GM18873 (cell line): ENCODE measurements at regions not wholly inside any gene's neighbourhood (a gene's known extent, or its start where the extent isn't known, plus 50 kb on each side); places are given as distances from the start of the nearest gene placed in this dataset.

Experiments
- ATAC-seq: cut with Tn5 transposase; IDR thresholded peaks from one replicate; pipeline ENCODE4 v1.9.1; 2021; ENCODE audit warnings: mild to moderate bottlenecking, moderate library complexity, moderate number of reproducible peaks; ENCODE audit not compliant: unreplicated experiment, low FRiP score

- ATAC-seq: no peak
Observed at GRCh38 chr16:76885776-76886537, 305.0 kb upstream of the MON1B start.

- ATAC-seq: no peak
Observed at GRCh38 chr16:76897816-76898215, 293.2 kb upstream of the MON1B start.

- ATAC-seq: no peak
Observed at GRCh38 chr16:76899767-76900166, 291.2 kb upstream of the MON1B start.

GRCh38 chr16:76900285-76901263 is 290.4 kb upstream of the MON1B start:
- ATAC-seq: no peak

- ATAC-seq: no peak
Observed at GRCh38 chr16:76906552-76906951, 284.4 kb upstream of the MON1B start.

GRCh38 chr16:76910931-76911330 is 280.1 kb upstream of the MON1B start:
- no peak for ATAC-seq

- no peak for ATAC-seq
Observed at GRCh38 chr16:76913046-76913445, 277.9 kb upstream of the MON1B start.

- ATAC-seq: no peak
Observed at GRCh38 chr16:76926042-76926441, 264.9 kb upstream of the MON1B start.

- no peak for ATAC-seq
Observed at GRCh38 chr16:76926595-76926994, 264.4 kb upstream of the MON1B start.

GRCh38 chr16:76931186-76931585 is 259.8 kb upstream of the MON1B start:
- no peak for ATAC-seq

GRCh38 chr16:76932541-76933211 is 258.3 kb upstream of the MON1B start:
- no peak for ATAC-seq

- no peak for ATAC-seq
Observed at GRCh38 chr16:76940251-76940650, 250.7 kb upstream of the MON1B start.

GRCh38 chr16:76941113-76941512 is 249.9 kb upstream of the MON1B start:
- no peak for ATAC-seq

- ATAC-seq: no peak
Observed at GRCh38 chr16:76942089-76942488, 248.9 kb upstream of the MON1B start.

GRCh38 chr16:76943921-76944320 is 247.1 kb upstream of the MON1B start:
- ATAC-seq: no peak

GRCh38 chr16:76946879-76947278 is 244.1 kb upstream of the MON1B start:
- ATAC-seq: no peak

GRCh38 chr16:76947749-76948148 is 243.2 kb upstream of the MON1B start:
- ATAC-seq: no peak

GRCh38 chr16:76955629-76956028 is 235.4 kb upstream of the MON1B start:
- no peak for ATAC-seq

GRCh38 chr16:76956394-76956793 is 234.6 kb upstream of the MON1B start:
- no peak for ATAC-seq

- ATAC-seq: no peak
Observed at GRCh38 chr16:76956841-76957240, 234.1 kb upstream of the MON1B start.

GRCh38 chr16:76959166-76959565 is 231.8 kb upstream of the MON1B start:
- no peak for ATAC-seq
